Endothelial cell of umbilical vein (primary cell): ENCODE measurements at regions not wholly inside any gene's neighbourhood (a gene's known extent, or its start where the extent isn't known, plus 50 kb on each side); places are given as distances from the start of the nearest gene placed in this dataset.

Experiments used
- BruUV-seq: library from RNA; stranded (reverse); fragments of 400-500 nt; replicated peaks from 2 replicates; lab custom pipeline; 2021; lab: Mats Ljungman, UMichigan
- CTCF ChIA-PET: fragments of 300-600, 350-600 bp; sonication (Branson Sonifier 250); formaldehyde crosslinking; loops from one replicate; lab custom pipeline; 2021; ENCODE audit warnings: antibody characterized with exemption, inconsistent platforms; lab: Charles Lee
- POLR2A ChIA-PET: fragments of 300-600, 350-600 bp; sonication (Branson Sonifier 250); formaldehyde crosslinking; loops from one replicate; lab custom pipeline; 2021; ENCODE audit warnings: antibody characterized with exemption, inconsistent platforms; lab: Charles Lee
- DNase-seq: peaks from one replicate; pipeline ENCODE4 v3.0.0-alpha.2; 2011; ENCODE audit warnings: low read depth, low spot score
- FAIRE-seq: peaks from 2 replicates; lab custom pipeline; 2011; peaks lifted over from hg19 to GRCh38; lab: Jason Lieb, UNC
- H2AFZ ChIP-seq: 2 replicates; pipeline ENCODE4 v1.6.0; 2012; ENCODE audit warnings: low read depth, low read length, control low read depth, inconsistent platforms
- H3K27ac ChIP-seq: 2 replicates; pipeline ENCODE4 v1.5.1; 2011; ENCODE audit warnings: low read depth, mild to moderate bottlenecking, control low read depth, low read length, moderate library complexity; ENCODE audit not compliant: insufficient read depth
- H3K27me3 ChIP-seq, 2 experiments: 2 replicates each; pipeline versions ENCODE4 v1.6.0 to v1.6.1; 2011; ENCODE audit warnings: low read length in 2 of 2, mixed read lengths in 1 of 2; ENCODE audit not compliant: control insufficient read depth in 2 of 2, insufficient read depth in 2 of 2
- H3K36me3 ChIP-seq, 2 experiments: 2 replicates in 1 of 2; 3 replicates in 1 of 2; pipeline ENCODE4 v1.5.1; 2011; ENCODE audit warnings: low read length in 2 of 2, mild to moderate bottlenecking in 1 of 2, moderate library complexity in 1 of 2; ENCODE audit not compliant: control insufficient read depth in 2 of 2, insufficient read depth in 2 of 2; ENCODE audit errors: extremely low read depth in 1 of 2
- H3K4me1 ChIP-seq: 3 replicates; pipeline ENCODE4 v1.5.1; 2011; ENCODE audit warnings: mild to moderate bottlenecking, low read length; ENCODE audit not compliant: control insufficient read depth, insufficient read depth; ENCODE audit errors: extremely low read depth
- H3K4me2 ChIP-seq: 2 replicates; pipeline ENCODE4 v1.6.1; 2011; ENCODE audit warnings: low read length, control low read depth, mixed read lengths; ENCODE audit not compliant: insufficient read depth
- H3K4me3 ChIP-seq, 3 experiments: fragments of 200-600 bp in 1 of 3; sonication (generic), shearing (Covaris generic) in 1 of 3; replicated peaks in 1 of 3; 2 replicates each; pipeline ENCODE4 v1.5.1; 2011 to 2016; ENCODE audit warnings: control low read depth in 3 of 3, low read length in 3 of 3, mild to moderate bottlenecking in 2 of 3, inconsistent platforms in 1 of 3, low read depth in 1 of 3, moderate library complexity in 1 of 3; ENCODE audit not compliant: insufficient read depth in 1 of 3
- H3K79me2 ChIP-seq: 2 replicates; pipeline ENCODE4 v1.6.0; 2012; ENCODE audit warnings: low read length, inconsistent platforms; ENCODE audit not compliant: control insufficient read depth, insufficient read depth
- H3K9ac ChIP-seq: replicated peaks from 2 replicates; pipeline ENCODE3; 2011; ENCODE audit warnings: low read length, control low read depth; ENCODE audit not compliant: insufficient read depth; ENCODE audit errors: extremely low read depth
- H3K9me1 ChIP-seq: replicated peaks from 3 replicates; pipeline ENCODE4 v1.6.0; 2011; ENCODE audit warnings: mild to moderate bottlenecking, low read length; ENCODE audit not compliant: control insufficient read depth, insufficient read depth; ENCODE audit errors: extremely low read depth
- H3K9me3 ChIP-seq: replicated peaks from 2 replicates; pipeline ENCODE4 v1.5.1; 2012; ENCODE audit warnings: low read length, inconsistent platforms; ENCODE audit not compliant: control insufficient read depth, insufficient read depth
- H4K20me1 ChIP-seq: replicated peaks from 2 replicates; pipeline ENCODE3; 2011; ENCODE audit warnings: mild to moderate bottlenecking, low read length; ENCODE audit not compliant: control insufficient read depth, insufficient read depth; ENCODE audit errors: extremely low read depth
- GATA2 ChIP-seq: IDR thresholded peaks from 2 replicates; pipeline ENCODE4 v1.7.0; 2011; ENCODE audit warnings: low read depth, mild to moderate bottlenecking, moderate library complexity, mixed read lengths, low read length; ENCODE audit not compliant: insufficient read length, insufficient read depth
- MYC ChIP-seq: IDR thresholded peaks from one replicate; pipeline ENCODE4 v1.6.1; 2011; ENCODE audit warnings: mild to moderate bottlenecking, low read depth, low read length
- POLR2AphosphoS5 ChIP-seq: IDR thresholded peaks from 2 replicates; pipeline ENCODE4 v1.6.1; 2012; ENCODE audit warnings: low read depth, mild to moderate bottlenecking, control low read depth, low read length, moderate library complexity; ENCODE audit not compliant: insufficient read depth
- dilution Hi-C: fragments of 300-500 bp; cut with MboI; formaldehyde crosslinking; loops from one replicate; pipeline ENCODE4 v1.15.0; 2019; ENCODE audit warnings: low sequenced_read_pairs; ENCODE audit not compliant: extremely low pct_ligation_motif_present
- intact Hi-C: fragments of 100-400 bp; cut with micrococcal nuclease; formaldehyde crosslinking; loops from one replicate; pipeline ENCODE4 v1.10.0; 2022
- TF ChIP-seq, protein P1 (sequence below), 2 donors: IDR thresholded peaks; 1 replicate in 1 of 2; 2 replicates in 1 of 2; pipeline ENCODE4 v1.5.1; 2011; ENCODE audit warnings: low read length in 2 of 2, mild to moderate bottlenecking in 2 of 2, moderate library complexity in 2 of 2, control low read depth in 1 of 2, inconsistent platforms in 1 of 2, low read depth in 1 of 2; ENCODE audit not compliant: insufficient read depth in 1 of 2; ENCODE audit errors: extremely low read depth in 1 of 2

DNA sequence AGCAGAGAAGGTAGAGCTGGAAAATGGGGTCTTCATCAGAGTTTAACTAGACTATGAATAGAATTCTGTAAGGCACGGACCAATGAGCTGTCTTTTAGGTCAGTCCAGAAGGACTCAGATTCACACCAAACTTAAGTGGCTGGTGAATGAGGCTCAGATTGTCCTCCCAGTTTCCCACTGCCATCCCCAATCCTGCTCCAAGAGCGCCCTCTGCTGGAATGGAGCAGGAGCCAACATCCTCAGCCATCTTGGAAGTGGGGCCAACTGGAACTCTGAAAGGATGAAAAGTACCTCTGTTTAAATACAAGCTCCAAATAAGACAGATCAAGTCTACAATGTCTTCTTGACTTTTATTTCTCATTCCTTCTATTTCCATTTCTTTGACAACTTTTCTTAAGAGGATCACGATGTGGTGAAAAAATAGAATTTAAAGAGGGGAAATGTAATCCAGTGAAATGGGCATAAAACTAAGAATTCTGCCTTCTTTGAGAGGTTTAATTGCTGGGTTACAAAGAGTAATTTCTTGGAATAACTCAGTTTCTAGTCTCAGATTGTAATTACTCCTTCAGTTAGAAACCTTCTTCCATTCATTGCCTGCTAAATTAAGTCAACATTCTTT lies 217.1 kb upstream of the TPRG1 start:
- no TSS peak for BruUV-seq
- no peaks in the 10 kb centered on the region for H3K9me1 ChIP-seq
- dilution Hi-C loops, result loop anchor here (5.0 kb wide), 1 partner anchor 1212 kb away; no protein-coding TSS in a partner anchor
- peak; percentile 82 for FAIRE-seq
- H3K27me3 ChIP-seq, result no peaks in the 10 kb centered on the region
- TF ChIP-seq, protein P1, sequence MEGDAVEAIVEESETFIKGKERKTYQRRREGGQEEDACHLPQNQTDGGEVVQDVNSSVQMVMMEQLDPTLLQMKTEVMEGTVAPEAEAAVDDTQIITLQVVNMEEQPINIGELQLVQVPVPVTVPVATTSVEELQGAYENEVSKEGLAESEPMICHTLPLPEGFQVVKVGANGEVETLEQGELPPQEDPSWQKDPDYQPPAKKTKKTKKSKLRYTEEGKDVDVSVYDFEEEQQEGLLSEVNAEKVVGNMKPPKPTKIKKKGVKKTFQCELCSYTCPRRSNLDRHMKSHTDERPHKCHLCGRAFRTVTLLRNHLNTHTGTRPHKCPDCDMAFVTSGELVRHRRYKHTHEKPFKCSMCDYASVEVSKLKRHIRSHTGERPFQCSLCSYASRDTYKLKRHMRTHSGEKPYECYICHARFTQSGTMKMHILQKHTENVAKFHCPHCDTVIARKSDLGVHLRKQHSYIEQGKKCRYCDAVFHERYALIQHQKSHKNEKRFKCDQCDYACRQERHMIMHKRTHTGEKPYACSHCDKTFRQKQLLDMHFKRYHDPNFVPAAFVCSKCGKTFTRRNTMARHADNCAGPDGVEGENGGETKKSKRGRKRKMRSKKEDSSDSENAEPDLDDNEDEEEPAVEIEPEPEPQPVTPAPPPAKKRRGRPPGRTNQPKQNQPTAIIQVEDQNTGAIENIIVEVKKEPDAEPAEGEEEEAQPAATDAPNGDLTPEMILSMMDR (IDR thresholded peaks at IDR 0.05; ENCODE audit: extremely low read depth in 1 of 2, insufficient read depth in 1 of 2, low read depth in 1 of 2, low read length in 2 of 2), result peak; percentile 84 to 95
- no peak for TF ChIP-seq POLR2AphosphoS5
- TF ChIP-seq GATA2, result no peak
- intact Hi-C loops, result loop anchor here (1.0 to 5.0 kb wide), 12 partner anchors 123 to 1213 kb away; partner anchors contain the start of gene LPP
- H2AFZ ChIP-seq, result no peak overlapping the region
- no peaks in the 10 kb centered on the region for H3K9me3 ChIP-seq
- CTCF ChIA-PET, result interaction anchor here (0.5 to 8.7 kb wide), 74 partner anchors 10 to 1275 kb away, joined by 3 to 466 read pairs (median 4); partner anchors contain the start of genes BCL6 and LPP
- POLR2A ChIA-PET, result interaction anchor here (1.3 to 3.1 kb wide), 3 partner anchors 1209 to 1214 kb away, joined by 3 to 13 read pairs (median 10); partner anchors contain the start of gene BCL6
- no peaks in the 10 kb centered on the region for H3K36me3 ChIP-seq
- H3K4me3 ChIP-seq, result no peak overlapping the region
- no peaks in the 10 kb centered on the region for H4K20me1 ChIP-seq
- peak; percentile 84 for DNase-seq
- H3K79me2 ChIP-seq, result no peaks in the 10 kb centered on the region
- H3K27ac ChIP-seq, result no peak overlapping the region
- H3K4me2 ChIP-seq, result no peak overlapping the region
- H3K4me1 ChIP-seq, result peaks cover 21% of the 10 kb centered on the region
- H3K9ac ChIP-seq, result no peak overlapping the region

DNA sequence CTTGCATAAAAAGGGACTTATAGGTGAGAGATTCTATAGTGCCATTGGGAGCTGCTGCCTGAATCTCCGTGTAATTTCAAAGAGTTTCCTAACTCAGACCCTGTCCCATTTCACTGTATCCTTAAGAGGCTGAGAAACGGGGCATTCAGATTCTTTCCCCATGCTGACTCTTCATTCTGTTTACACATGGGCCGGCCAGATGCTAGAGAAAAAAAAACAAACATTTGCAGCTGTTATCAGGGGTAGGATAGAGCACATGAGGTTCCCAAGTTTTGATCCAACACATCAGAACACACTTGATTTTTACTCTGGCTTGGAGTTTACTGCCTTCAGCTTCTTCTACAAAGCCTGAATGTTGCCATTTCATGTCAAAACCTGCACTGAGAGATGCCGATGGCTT lies 215.9 kb upstream of the TPRG1 start:
- no peak overlapping the region for H3K27ac ChIP-seq
- H3K9me1 ChIP-seq, result no peaks in the 10 kb centered on the region
- no TSS peak for BruUV-seq
- TF ChIP-seq MYC, result no peak
- H3K4me2 ChIP-seq, result no peak overlapping the region
- H3K4me1 ChIP-seq, result peaks cover 10% of the 10 kb centered on the region
- no peak overlapping the region for H3K4me3 ChIP-seq
- H3K9ac ChIP-seq, result no peak overlapping the region
- CTCF ChIA-PET, result interaction anchor here (1.1 to 8.7 kb wide), 11 partner anchors 86 to 1276 kb away, joined by 3 to 466 read pairs (median 6); partner anchors contain the start of gene BCL6
- no peaks in the 10 kb centered on the region for H3K27me3 ChIP-seq
- no peaks in the 10 kb centered on the region for H4K20me1 ChIP-seq
- no peak for DNase-seq
- H2AFZ ChIP-seq, result no peak overlapping the region
- H3K79me2 ChIP-seq, result no peaks in the 10 kb centered on the region
- H3K36me3 ChIP-seq, result no peaks in the 10 kb centered on the region
- intact Hi-C loops, result loop anchor here (1.0 to 5.0 kb wide), 5 partner anchors 85 to 969 kb away; partner anchors contain the start of gene LPP
- POLR2A ChIA-PET, result interaction anchor here (3.1 kb wide), 1 partner anchor 1210 kb away, joined by 13 read pairs; the partner anchor contains the start of gene BCL6
- FAIRE-seq, result no peak
- no peaks in the 10 kb centered on the region for H3K9me3 ChIP-seq
- dilution Hi-C loops, result no loop called here
